GM12874 (cell line): ENCODE measurements at regions not wholly inside any gene's neighbourhood (a gene's known extent, or its start where the extent isn't known, plus 50 kb on each side); places are given as distances from the start of the nearest gene placed in this dataset.

Experiments used
- TF ChIP-seq, protein P1 (sequence below): IDR thresholded peaks from 2 replicates; pipeline ENCODE4 v1.5.1; 2011; ENCODE audit warnings: low read depth, mild to moderate bottlenecking, control low read depth, low read length, moderate library complexity; ENCODE audit not compliant: insufficient read depth

DNA sequence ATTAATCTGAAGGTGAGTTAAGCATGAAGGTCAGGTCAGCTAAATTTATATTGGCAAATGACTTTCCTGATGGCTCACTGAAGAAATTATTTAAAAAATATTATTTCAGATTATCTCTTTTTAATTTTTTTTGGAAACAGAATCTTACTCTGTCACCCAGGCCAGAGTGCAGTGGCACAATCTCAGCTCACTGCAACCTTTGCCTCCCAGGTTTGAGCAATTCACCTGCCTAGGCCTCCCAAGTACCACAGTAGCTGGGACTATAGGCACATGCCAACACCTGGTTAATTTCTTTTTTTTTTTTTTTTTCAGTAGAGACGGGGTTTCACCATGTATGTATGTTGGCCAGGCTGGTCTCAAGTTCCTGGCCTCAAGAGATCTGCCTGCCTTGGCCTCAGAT is 976.7 kb downstream of the TTLL7 start:
- TF ChIP-seq, protein P1, sequence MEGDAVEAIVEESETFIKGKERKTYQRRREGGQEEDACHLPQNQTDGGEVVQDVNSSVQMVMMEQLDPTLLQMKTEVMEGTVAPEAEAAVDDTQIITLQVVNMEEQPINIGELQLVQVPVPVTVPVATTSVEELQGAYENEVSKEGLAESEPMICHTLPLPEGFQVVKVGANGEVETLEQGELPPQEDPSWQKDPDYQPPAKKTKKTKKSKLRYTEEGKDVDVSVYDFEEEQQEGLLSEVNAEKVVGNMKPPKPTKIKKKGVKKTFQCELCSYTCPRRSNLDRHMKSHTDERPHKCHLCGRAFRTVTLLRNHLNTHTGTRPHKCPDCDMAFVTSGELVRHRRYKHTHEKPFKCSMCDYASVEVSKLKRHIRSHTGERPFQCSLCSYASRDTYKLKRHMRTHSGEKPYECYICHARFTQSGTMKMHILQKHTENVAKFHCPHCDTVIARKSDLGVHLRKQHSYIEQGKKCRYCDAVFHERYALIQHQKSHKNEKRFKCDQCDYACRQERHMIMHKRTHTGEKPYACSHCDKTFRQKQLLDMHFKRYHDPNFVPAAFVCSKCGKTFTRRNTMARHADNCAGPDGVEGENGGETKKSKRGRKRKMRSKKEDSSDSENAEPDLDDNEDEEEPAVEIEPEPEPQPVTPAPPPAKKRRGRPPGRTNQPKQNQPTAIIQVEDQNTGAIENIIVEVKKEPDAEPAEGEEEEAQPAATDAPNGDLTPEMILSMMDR, result no peak

DNA sequence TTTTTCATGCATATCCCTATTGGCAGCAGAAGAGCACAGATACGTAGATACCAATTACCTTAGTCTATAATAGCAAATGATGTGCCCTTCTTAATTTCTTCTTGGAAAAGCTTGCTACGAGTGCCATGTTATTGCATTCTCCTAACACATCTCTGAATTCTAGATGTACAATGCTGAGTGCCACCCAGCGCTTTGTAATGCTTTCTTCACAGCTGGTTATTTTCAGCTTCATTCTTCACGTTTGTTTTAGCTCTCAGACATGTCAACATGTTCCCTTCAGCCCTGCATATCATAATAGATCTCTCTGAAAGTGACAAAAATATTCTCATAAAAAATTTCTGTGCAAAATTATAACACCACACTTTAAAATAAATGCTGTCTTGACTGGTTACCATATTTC is 981.2 kb downstream of the TTLL7 start:
- TF ChIP-seq, protein P1, result no peak

DNA sequence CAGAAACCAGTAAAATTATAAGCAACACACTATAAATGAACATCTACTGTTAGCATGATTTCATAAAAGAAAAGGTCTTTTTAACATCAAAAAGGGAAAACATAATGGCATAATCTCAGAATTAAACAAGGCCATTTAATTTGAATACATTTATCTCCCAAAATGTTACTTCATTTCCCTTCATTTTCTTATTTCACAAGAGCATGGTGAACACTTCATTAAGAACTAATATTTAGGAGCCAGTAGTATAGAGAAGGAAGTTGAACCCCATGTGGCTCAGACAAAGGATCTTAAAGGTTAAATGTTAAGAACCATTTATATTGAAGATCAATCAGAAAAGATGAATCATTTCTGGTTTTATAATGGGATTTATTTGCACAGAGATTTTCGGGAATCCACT is 981.7 kb downstream of the TTLL7 start:
- TF ChIP-seq, protein P1, result no peak

DNA sequence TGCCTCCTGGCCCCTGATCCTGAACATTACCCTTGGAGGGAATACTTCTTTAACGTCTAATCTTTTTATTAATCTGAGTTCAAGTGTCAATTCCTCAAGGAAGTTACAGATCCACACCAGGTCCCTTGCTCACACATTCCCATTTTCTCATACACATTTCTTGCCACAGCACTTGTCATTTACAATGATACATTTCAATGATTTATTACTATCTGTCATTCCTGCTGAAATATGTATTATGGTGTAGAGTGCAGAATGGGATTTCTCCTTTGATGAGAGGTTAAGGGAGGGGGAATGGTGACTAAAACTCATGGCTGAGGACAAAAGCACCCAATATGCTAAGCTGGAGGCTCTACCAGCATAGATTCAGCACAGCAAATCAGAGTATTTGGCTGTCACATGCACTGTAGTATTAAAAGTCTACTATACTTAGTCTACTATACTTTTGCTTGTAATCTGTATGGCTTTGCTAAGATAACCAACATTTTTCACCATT is 982.5 kb downstream of the TTLL7 start:
- TF ChIP-seq, protein P1, result no peak

DNA sequence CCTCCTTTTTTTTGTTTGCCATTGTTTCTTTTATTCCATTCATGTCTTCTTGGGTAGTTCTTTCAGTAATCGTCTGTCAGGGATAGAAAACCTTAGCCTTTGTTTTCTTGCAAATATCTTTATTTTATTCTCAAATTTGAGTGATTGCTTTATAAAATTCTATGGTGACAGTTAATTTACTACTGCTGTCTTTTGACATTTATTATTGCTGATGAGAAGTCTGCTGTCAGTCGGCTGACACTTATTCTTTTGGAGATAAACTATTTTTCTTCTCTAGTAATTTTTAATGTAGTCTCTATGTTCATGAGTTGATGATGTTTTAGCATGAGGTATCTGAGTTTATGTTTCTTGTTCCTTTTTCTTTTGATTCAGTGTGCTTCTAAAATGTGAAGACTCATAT is 983.8 kb downstream of the TTLL7 start:
- TF ChIP-seq, protein P1, result no peak

DNA sequence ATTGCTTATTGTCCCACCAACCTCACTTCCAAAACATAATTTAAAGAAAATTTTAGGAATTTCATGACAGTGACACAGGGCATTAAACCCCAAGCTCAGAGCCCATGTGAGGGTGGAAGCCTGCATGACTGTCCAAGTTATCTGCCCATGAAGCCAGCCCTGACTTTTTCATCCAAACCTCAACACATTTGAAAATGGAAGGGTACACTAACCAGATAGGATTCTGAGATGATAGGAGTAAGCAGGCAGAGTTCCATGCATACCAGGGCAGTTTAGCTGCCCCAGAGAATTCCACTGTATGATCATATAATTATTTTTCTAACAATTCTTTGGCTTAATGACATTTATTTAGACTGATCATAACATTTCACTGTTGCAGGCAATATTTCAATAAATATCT is 986.0 kb downstream of the TTLL7 start:
- TF ChIP-seq, protein P1, result no peak

DNA sequence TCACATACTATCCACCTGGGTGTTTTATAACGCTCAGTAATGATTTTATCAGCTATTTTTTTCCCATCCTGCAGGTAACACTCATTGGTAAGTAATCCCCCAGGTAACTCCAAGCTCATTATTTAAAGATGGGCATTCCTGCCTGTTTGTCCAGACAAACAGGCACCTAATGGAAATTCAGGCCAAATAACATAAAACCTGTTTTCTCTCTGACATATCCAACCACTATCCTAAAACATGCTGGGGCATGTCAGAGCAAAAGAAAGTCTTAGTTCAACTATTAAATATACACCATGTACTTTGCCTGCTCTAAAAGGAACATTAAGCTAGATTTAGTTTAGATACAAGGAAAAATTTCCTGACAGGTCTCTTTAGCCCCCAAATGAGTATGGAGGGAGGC is 987.7 kb downstream of the TTLL7 start:
- TF ChIP-seq, protein P1, result no peak

DNA sequence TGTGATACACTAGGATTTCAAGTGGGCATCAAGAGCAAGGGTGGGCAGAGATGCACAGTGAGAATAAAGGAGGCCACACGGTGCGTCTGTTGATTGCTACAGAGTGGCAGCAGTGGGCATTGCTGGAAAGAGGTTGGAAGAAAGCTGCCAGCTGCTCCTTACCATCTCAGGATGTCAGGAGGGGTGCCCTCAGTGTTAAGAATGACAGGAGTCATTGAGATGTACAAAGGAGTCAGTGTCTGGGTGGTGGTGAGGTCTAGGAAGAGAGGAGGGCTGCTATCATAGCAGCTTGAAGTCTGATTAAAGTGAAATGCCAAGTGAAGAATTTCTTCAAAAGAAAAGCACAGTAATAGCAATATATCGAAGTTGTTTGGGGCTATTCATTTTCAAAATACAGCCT is 992.7 kb downstream of the TTLL7 start:
- TF ChIP-seq, protein P1, result no peak
